Peyer's patch (tissue), 4 donors: ENCODE measurements at regions not wholly inside any gene's neighbourhood (a gene's known extent, or its start where the extent isn't known, plus 50 kb on each side); places are given as distances from the start of the nearest gene placed in this dataset.

ENCODE experiments used
- DNase-seq, 3 donors: peaks; one replicate each; pipeline ENCODE4 v3.0.0-alpha.2; 2017 to 2019
- H3K27ac ChIP-seq, 4 donors: fragments of 200-600 bp; sonication (generic); one replicate each; pipeline ENCODE4 v1.5.1; 2016 to 2019
- H3K27me3 ChIP-seq, 2 donors: fragments of 200-600 bp; sonication (generic); one replicate each; pipeline ENCODE4 v1.5.1; 2019
- H3K36me3 ChIP-seq, 3 donors: fragments of 200-600 bp; sonication (generic); one replicate each; pipeline ENCODE4 v1.5.1; 2016 to 2019
- H3K4me1 ChIP-seq, 4 donors: fragments of 200-600 bp; sonication (generic); one replicate each; pipeline ENCODE4 v1.5.1; 2016 to 2019
- H3K4me3 ChIP-seq, 4 donors: fragments of 200-600 bp; sonication (generic); 1 replicate in 3 of 4; 2 replicates in 1 of 4; pipeline ENCODE4 v1.5.1; 2016 to 2019; ENCODE audit warnings: mild to moderate bottlenecking in 1 of 4
- H3K9me3 ChIP-seq, 4 donors: fragments of 200-600 bp; sonication (generic); one replicate each; pipeline ENCODE4 v1.5.1; 2016 to 2019; ENCODE audit warnings: mild to moderate bottlenecking in 1 of 4
- CTCF ChIP-seq, 6 experiments: fragments of 450-650 bp in 4 of 6; fragments of 200-600 bp in 2 of 6; sonication (generic) in 1 of 6; IDR thresholded peaks; one replicate each; pipeline ENCODE4 v1.5.1; 2017 to 2019; ENCODE audit warnings: antibody characterized with exemption in 6 of 6, mild to moderate bottlenecking in 3 of 6, moderate library complexity in 1 of 6
- POLR2A ChIP-seq, 2 donors: fragments of 450-650 bp; IDR thresholded peaks; one replicate each; pipeline ENCODE4 v1.5.1; 2017; ENCODE audit warnings: antibody characterized with exemption in 2 of 2, mild to moderate bottlenecking in 2 of 2, moderate library complexity in 2 of 2

GRCh38 chr5:9894571-9895301 is 264.6 kb upstream of the TAS2R1 start:
- Histone ChIP-seq H3K9me3 (no peaks in the 10 kb centered on the region), H3K27ac (no peak overlapping the region), H3K36me3 (no peaks in the 10 kb centered on the region), H3K4me3 (no peak overlapping the region), H3K4me1 (no peaks in the 10 kb centered on the region), H3K27me3 (no peaks in the 10 kb centered on the region)
- DNase-seq, result no peak
- TF ChIP-seq CTCF (IDR thresholded peaks at IDR 0.05) (no peak), POLR2A (IDR thresholded peaks at IDR 0.05) (no peak)

- no peaks in the 10 kb centered on the region for H3K9me3 ChIP-seq
- no peak overlapping the region for H3K27ac ChIP-seq
- H3K27me3 ChIP-seq, result no peaks in the 10 kb centered on the region
- H3K4me3 ChIP-seq, result no peak overlapping the region
- DNase-seq, result no peak
- H3K36me3 ChIP-seq, result no peaks in the 10 kb centered on the region
- no peaks in the 10 kb centered on the region for H3K4me1 ChIP-seq
- TF ChIP-seq CTCF (IDR thresholded peaks at IDR 0.05), result no peak
- TF ChIP-seq POLR2A (IDR thresholded peaks at IDR 0.05), result no peak
These were observed 262.5 kb upstream of the TAS2R1 start for GRCh38 chr5:9892696-9893095.

DNA sequence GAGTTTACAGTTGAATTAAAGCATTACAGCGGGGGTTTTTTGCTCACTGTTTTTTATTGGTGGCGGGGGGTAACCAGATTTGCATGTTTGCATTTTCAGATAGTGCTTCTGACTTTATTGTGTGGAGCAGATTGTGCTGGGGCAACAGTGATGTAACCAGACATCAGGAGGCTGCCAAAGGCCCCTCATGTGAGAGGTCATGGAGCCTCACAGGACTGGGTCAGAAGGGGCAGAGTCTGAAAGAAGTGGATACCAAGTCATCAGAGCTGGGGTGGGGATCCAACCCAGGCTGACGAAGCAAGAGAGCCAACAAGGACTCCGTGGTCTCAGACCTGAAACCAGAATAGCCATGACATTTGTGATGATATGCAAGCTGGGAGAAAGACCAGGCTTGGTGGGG is 259.4 kb upstream of the TAS2R1 start:
- H3K27me3 ChIP-seq, result no peaks in the 10 kb centered on the region
- no peaks in the 10 kb centered on the region for H3K9me3 ChIP-seq
- no peaks in the 10 kb centered on the region for H3K4me1 ChIP-seq
- H3K27ac ChIP-seq, result no peak overlapping the region
- TF ChIP-seq POLR2A (IDR thresholded peaks at IDR 0.05), result no peak
- no peak for TF ChIP-seq CTCF (IDR thresholded peaks at IDR 0.05)
- no peak overlapping the region for H3K4me3 ChIP-seq
- DNase-seq, result no peak
- H3K36me3 ChIP-seq, result no peaks in the 10 kb centered on the region

GRCh38 chr5:9888501-9888901 is 258.4 kb upstream of the TAS2R1 start:
- Histone ChIP-seq H3K4me3 (no peak overlapping the region), H3K27ac (no peak overlapping the region), H3K36me3 (no peaks in the 10 kb centered on the region), H3K4me1 (no peaks in the 10 kb centered on the region), H3K27me3 (no peaks in the 10 kb centered on the region), H3K9me3 (no peaks in the 10 kb centered on the region)
- TF ChIP-seq POLR2A (IDR thresholded peaks at IDR 0.05) (no peak), CTCF (IDR thresholded peaks at IDR 0.05) (no peak)
- DNase-seq, result no peak

- H3K4me1 ChIP-seq, result no peaks in the 10 kb centered on the region
- H3K36me3 ChIP-seq, result no peaks in the 10 kb centered on the region
- H3K9me3 ChIP-seq, result no peaks in the 10 kb centered on the region
- no peak overlapping the region for H3K4me3 ChIP-seq
- no peak for TF ChIP-seq POLR2A (IDR thresholded peaks at IDR 0.05)
- no peaks in the 10 kb centered on the region for H3K27me3 ChIP-seq
- DNase-seq, result no peak
- H3K27ac ChIP-seq, result no peak overlapping the region
These were observed 255.0 kb upstream of the TAS2R1 start for GRCh38 chr5:9885164-9885563.

- Histone ChIP-seq H3K36me3 (no peaks in the 10 kb centered on the region), H3K4me3 (no peak overlapping the region)
These were observed 248.1 kb upstream of the TAS2R1 start for GRCh38 chr5:9878206-9878605.

More at GRCh38 chr5:9878206-9878605, 248.1 kb upstream of the TAS2R1 start:
- TF ChIP-seq POLR2A (IDR thresholded peaks at IDR 0.05) (no peak), CTCF (IDR thresholded peaks at IDR 0.05) (no peak)
- Histone ChIP-seq H3K9me3 (no peaks in the 10 kb centered on the region), H3K27ac (no peak overlapping the region), H3K27me3 (no peaks in the 10 kb centered on the region), H3K4me1 (no peaks in the 10 kb centered on the region)
- DNase-seq, result no peak
